GM19043 (cell line): ENCODE measurements at regions not wholly inside any gene's neighbourhood (a gene's known extent, or its start where the extent isn't known, plus 50 kb on each side); places are given as distances from the start of the nearest gene placed in this dataset.
"Not testable (repeated sequence)": the region's sequence is repeated elsewhere in the genome, so short reads cannot be mapped to it uniquely, and the experiment has no call there.

ENCODE experiments used
- ATAC-seq: cut with Tn5 transposase; IDR thresholded peaks from one replicate; pipeline ENCODE4 v1.9.1; 2021; ENCODE audit warnings: low read depth; ENCODE audit not compliant: unreplicated experiment

GRCh38 chr3:40741729-40742128 is 217.0 kb downstream of the ZNF621 start:
- ATAC-seq, result no peak

DNA sequence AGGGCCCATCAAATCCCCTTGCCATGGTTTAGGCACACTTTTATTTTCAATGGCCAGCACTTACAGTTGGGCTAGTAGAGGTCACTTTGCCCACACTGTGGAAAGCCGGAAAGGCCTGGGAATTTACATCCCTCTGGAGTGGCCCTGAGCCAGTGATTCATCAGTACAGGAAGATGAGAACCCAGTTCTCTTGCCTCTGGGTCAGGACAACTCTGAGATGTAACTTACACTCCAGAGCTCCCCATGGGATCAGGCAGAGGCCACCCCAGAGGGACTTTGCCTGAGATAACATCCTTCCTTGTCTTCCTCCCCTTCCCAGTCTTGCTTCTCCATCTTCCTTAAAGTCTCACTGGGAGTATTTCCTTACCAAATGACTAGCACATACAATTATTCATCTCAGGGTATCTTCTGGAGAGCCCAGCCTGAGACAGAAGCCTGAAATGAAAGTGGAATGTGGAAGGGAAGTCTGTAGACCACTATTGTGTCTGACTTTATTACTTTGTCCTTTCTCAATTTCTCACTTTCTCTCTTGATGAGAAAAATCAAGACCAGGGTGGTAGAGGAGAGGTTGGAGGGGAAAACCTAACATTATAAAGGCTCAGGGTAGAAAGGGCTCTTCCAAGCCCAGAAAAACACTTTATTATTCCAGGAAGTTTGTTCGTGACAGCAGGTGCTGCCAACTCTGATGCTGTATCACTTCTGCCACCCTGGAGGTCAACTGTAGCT is 220.8 kb downstream of the ZNF621 start:
- ATAC-seq, result no peak

DNA sequence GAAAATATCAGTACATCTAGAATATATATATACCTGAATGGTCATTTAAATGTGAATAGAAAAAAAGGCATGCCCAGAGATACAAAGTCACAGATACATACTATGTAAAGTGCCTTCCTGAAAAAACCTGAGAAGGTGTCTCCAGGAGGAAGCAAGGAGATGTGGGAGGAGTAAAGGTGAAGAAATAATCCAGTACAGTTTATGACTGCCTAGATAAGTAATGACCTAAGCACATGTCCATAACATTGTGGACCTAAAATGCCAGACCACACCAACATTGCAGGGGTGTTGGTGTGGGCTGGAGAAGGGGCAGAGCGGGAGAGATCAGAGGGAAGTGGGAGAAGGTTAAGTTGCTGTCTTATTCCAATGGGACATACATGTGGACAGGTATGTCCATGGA is 226.9 kb downstream of the ZNF621 start:
- ATAC-seq, result no peak

GRCh38 chr3:40752492-40752891 is 227.7 kb downstream of the ZNF621 start:
- no peak for ATAC-seq

- no peak for ATAC-seq
Observed at GRCh38 chr3:40753291-40753770, 228.6 kb downstream of the ZNF621 start.

DNA sequence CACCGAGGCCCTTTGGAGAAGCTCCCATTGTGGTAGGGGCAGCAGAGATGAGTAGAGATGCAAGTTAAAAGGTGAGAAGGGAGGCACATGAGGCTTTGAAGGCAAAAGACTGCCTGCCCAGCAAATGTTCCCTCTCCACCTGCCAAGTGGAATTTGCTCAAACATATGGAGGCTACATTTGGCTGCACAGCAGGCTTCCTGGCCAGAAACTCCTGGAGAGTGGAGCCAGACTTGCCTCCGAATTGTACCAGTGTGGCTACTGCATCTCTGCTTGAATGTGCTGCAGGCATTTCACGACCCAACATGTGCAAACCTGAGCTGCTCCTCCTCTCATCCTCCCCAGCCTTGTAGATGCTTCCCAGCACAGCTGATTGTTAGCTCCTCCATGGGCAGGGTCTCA is 229.2 kb downstream of the ZNF621 start:
- no peak for ATAC-seq

DNA sequence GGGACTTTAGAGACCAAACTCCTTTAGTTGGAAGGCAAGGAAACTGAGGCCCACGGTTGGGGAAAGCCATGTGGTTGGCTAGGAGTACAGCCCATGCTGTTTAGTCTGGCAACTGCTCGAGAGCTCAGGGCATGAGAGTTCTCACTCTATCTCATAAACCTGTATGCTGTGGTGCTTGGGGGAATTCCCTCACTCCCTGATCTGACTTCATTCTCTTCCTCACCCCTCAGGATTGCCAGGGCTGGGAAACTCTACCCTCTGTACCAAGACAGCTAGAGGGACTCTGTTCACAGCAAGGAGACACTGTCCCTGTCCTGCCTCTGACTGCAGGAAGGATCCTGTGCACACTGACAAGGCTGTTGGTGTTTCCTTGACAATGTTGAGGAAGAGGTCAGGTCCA is 230.2 kb downstream of the ZNF621 start:
- no peak for ATAC-seq

DNA sequence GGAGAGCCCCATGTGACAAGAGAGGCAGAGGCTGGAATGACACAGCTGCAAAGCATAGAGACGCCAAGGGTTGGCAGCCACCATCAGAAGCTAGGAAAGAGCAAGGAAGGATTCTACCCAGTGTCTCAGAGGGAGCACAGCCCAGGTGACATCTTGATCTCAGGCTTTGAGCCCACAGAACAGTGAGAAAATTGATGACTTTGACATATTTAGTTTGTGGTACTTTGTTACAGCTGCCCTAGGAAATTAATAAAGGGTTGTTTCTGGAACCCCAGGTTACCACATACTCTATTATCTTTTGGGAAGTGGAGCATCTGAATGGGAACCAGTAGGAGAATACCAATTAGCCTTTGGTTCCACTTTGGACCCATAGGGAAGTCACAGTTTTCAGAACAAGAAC is 231.7 kb downstream of the ZNF621 start:
- ATAC-seq, result no peak

GRCh38 chr3:40762771-40763170 is 238.0 kb downstream of the ZNF621 start:
- not testable (repeated sequence) for ATAC-seq

GRCh38 chr3:40763807-40764206 is 239.0 kb downstream of the ZNF621 start:
- no peak for ATAC-seq

- no peak for ATAC-seq
Observed at GRCh38 chr3:40764747-40765146, 240.0 kb downstream of the ZNF621 start.

DNA sequence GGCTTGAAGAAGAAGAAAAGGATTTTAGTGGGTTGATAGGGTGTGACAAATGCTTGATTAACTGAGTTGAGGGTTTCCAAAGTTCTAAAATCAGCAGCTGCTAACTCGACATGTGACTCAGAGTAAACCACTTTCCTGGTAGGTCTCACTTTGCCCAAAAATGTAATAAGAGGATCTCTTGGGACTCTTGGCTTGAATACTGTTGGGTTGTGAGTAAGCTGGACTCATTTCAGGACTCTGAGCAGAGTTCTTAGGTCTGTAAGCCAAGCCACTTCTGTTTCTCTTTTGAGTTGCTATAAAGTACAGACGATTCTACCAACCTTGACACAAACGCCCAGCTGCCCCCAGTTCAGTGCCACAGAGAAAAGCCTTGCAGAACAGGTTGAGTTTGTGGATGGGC is 241.1 kb downstream of the ZNF621 start:
- no peak for ATAC-seq

- ATAC-seq, result no peak
Observed at GRCh38 chr3:40766396-40766795, 241.6 kb downstream of the ZNF621 start.

DNA sequence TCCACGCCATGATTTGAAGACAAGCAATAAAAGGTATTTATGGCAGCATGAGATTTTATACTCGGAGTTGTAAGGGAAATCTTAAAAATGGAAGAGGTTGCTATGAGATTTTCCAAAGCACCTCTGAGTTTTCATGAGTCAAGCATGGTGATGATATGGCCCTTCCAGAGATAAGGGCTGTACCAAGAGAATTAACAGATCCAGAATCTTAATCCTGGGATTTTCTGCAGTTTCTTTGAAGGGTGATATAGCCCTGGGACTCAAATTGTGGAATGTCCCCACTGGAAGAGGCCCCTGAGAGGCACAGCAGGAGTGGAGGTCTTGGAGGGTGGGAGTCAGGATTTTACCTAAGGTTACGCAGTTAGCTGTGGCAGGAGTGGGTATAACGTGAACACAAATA is 243.3 kb downstream of the ZNF621 start:
- no peak for ATAC-seq

- no peak for ATAC-seq
Observed at GRCh38 chr3:40768536-40768935, 243.8 kb downstream of the ZNF621 start.

- ATAC-seq, result no peak
Observed at GRCh38 chr3:40770061-40770460, 245.3 kb downstream of the ZNF621 start.

DNA sequence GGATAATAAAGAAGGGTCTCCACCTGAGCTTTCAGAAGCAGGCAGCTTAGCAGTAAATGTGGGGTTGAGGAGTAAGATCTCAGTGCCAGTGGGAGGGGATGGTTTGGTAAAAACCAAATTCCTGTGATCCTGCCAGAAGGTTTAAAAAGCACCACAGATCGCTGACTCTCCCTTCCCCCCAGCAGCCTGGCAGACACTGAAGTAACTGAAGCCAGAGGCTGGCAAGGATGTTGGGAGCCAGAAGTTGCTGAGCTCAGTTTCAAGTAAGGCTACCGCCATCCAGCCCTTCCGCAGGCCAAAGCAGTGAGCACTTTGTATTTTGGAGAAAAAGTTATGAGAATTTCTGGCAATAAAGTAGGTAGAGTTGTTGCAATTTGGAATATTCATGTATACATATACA is 246.4 kb downstream of the ZNF621 start:
- ATAC-seq, result no peak

DNA sequence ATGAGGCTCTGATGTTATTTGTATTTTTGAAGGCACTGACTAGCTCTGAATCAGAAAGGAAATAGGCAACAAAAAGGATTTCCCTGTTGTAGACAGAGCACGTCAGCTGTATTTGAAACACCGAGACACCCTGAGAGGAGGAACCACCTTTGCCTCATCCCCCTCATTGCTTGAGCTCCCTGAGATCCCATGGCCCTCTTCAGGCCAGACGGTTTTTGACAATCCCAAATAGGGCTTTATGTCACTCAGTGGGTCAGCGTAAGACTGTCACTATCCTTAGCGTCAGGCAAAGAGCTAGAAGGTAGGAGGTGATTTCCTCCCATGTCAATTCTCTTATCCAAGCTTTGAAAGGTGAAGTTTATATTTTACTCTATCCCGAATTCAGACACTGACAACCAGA is 254.3 kb downstream of the ZNF621 start:
- no peak for ATAC-seq

DNA sequence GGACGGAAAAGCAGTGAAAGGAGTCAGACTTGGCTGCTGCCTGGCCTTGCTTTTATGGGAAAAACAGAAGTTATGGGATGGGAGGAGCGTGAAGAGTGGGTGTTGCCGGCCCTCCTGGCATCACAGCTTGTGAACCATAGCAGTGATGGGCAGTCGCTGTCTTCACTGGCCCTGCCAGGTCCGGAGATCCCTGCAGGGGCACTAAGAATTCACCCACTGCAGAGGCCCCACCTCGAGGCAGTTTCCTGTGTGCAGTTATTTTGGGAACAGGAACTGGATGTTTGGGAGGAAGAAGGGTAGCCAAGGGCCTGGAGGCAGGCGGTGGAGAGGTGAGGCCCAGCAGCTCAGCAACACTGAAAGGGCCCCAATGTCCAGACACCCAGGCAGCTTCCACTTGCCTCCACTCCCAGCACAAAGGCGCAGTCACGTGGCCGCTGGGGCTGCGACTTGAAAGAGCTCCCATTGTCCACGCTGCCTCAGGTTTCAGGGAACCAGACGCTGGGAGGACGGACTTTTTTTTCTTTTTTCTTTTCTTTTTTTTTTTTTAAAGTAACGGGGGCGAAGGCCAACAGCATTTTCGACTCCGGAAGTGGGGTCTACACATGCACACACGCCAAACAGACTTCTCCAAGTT is 255.6 kb downstream of the ZNF621 start:
- ATAC-seq, result no peak

DNA sequence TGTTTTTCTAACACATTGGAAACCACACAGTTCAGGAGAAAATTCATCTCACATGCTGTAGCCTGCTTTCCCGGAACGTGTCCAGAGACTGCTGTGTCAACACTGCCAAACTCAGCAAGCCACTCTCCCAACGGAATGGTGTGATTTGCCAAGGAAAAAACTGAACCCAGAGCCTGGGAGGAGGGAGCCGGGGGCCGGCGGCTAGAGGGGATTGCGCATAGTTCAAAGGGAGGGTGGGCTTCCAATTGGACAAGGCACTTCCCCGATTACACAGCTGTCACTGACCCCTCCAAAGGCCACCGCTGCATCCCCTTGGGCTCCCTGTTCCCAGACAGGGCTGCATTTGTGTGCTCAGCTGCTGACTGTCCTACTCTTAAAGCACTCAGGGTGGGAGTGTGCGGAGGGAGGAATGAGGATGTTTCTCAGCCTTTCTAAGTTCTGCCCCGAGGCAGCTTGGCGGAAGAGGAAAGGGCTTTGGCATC is 256.2 kb downstream of the ZNF621 start:
- no peak for ATAC-seq

DNA sequence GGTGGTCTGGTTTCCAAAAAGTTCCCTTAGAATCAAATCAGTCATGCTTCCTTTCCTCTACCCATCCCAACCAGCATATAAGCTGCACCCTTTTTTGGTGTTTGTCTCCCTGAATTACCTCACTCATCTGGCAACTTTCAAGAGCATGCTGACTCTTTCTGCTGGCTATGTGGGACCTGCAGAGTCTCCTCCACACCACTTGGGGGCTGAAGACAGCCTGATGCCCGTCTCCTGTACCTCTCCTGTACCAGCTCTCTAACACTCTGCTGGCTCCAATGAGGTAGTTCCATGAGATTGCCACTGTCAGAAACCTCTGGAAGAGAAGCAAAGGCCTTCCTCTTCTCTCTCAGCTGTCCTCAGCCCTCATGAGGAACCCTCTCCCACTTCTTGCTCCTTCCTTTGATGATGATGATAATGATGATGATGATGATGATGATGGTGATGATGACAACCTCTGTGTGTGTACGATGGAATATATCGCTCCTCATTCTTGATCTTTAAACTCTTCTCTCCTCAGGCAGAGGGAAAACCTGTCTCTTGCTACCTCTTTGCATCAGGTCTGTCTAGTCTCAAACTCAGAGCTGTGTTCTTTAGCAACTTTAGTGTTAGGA is 257.5 kb downstream of the ZNF621 start:
- no peak for ATAC-seq

GRCh38 chr3:40790746-40791145 is 266.0 kb downstream of the ZNF621 start:
- no peak for ATAC-seq
